ENCODE measurements at regions not wholly inside any gene's neighbourhood (a gene's known extent, or its start where the extent isn't known, plus 50 kb on each side); places are given as distances from the start of the nearest gene placed in this dataset.

DNA sequence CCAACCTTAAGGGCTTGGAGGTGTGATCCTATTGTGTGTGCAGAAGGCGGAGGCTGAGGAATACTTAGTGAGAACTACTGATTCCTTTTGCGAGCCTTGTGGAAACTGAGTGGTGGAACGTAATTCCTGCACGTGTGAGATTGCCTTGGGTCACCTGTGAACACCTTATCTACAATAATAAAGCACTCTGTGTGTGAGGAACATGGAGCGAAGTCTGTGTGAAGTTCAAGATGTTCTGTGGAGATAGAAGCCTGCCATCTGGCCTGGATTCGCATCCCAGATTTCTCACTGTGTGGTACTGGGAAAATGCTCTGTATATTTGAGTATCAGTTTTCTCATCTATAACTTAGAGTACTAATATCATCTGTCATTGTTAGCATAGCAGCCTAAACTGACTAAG, 179.5 kb upstream of the PDZRN3 start:
- no peaks in the 10 kb centered on the region for H3K36me3 ChIP-seq (ENCODE audit: insufficient read depth, low read length)
- no peak overlapping the region for H3K4me3 ChIP-seq (ENCODE audit: low read length)
- no peaks in the 10 kb centered on the region for H3K27me3 ChIP-seq (ENCODE audit: insufficient read depth, low read length)
- H3K4me1 ChIP-seq (ENCODE audit: insufficient read depth, low read length): peaks cover 4% of the 10 kb centered on the region
- H2AFZ ChIP-seq (ENCODE audit: low read depth, low read length): no peak overlapping the region
- no peaks in the 10 kb centered on the region for H3K9me3 ChIP-seq (ENCODE audit: low read length)

DNA sequence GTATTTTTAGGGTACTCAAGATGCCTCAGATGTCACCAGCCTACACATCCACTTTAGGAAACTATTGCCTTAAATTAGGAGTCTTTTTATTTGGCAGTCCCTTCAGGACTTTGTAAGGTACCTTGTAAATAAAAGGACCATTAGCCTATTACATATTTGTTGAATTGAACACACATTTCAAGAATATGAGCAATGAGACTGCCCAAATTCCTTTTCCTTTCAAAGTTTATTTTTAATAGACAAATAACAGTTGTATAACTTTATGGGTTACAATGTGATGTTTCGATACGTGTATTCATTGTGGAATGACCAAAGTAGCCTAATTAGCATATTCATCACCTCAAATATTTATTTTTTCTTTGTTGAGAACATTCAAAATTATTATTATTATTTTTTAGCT, 176.7 kb upstream of the PDZRN3 start:
- Histone ChIP-seq H3K27me3 (ENCODE audit: insufficient read depth, low read length) (no peaks in the 10 kb centered on the region), H2AFZ (ENCODE audit: low read depth, low read length) (no peak overlapping the region), H3K36me3 (ENCODE audit: insufficient read depth, low read length) (no peaks in the 10 kb centered on the region), H3K4me3 (ENCODE audit: low read length) (no peak overlapping the region), H3K4me1 (ENCODE audit: insufficient read depth, low read length) (no peaks in the 10 kb centered on the region), H3K9me3 (ENCODE audit: low read length) (no peaks in the 10 kb centered on the region)

DNA sequence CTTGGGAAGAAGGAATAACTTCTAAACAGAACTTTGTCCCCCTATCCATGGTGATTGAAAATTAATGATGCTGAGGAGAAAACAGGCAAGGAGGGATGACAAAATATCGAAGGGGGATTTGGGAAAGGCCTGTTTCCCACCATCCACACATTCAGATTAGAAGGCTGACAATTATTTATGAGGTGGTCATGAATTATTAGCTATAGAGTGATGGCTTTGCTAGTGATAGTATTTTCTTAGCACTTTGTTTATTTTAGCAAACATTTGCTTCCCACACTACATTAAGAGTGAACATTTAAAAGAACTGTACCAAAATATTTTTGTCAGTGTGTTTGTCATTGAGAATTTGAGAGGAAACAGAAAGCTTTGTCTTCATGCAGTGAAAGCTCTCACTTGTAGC, 172.6 kb upstream of the PDZRN3 start:
- H3K36me3 ChIP-seq (ENCODE audit: insufficient read depth, low read length): no peaks in the 10 kb centered on the region
- peaks cover 6% of the 10 kb centered on the region for H3K4me1 ChIP-seq (ENCODE audit: insufficient read depth, low read length)
- H2AFZ ChIP-seq (ENCODE audit: low read depth, low read length): no peak overlapping the region
- no peaks in the 10 kb centered on the region for H3K9me3 ChIP-seq (ENCODE audit: low read length)
- no peaks in the 10 kb centered on the region for H3K27me3 ChIP-seq (ENCODE audit: insufficient read depth, low read length)
- no peak overlapping the region for H3K4me3 ChIP-seq (ENCODE audit: low read length)

DNA sequence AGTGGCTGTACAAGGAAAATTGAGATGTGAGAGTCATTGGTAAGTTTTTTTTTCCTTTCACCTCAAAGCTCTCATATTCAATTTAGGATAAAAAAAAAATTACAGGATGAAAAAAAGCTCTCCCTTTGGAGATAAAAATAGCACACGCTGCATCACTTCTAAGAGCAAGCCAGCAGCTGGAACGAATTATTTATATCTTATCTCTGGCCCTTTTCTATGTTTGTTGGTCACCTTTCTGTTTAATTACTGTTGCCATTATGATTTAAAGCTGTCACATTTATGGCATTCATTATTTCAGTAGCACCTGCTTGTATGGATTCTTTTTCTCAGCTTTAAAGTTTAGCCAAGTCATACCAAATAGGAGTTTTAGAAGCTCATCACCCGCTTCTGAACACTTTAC, 171.6 kb upstream of the PDZRN3 start:
- H3K4me1 ChIP-seq (ENCODE audit: insufficient read depth, low read length): peaks cover 6% of the 10 kb centered on the region

GRCh38 chr3:73791356-73791755, 166.6 kb upstream of the PDZRN3 start:
- Histone ChIP-seq H3K27me3 (ENCODE audit: insufficient read depth, low read length) (no peaks in the 10 kb centered on the region), H2AFZ (ENCODE audit: low read depth, low read length) (no peak overlapping the region), H3K4me1 (ENCODE audit: insufficient read depth, low read length) (peaks cover 22% of the 10 kb centered on the region), H3K4me3 (ENCODE audit: low read length) (no peak overlapping the region), H3K36me3 (ENCODE audit: insufficient read depth, low read length) (no peaks in the 10 kb centered on the region), H3K9me3 (ENCODE audit: low read length) (no peaks in the 10 kb centered on the region)

More for the DNA sequence above, 171.6 kb upstream of the PDZRN3 start:
- no peaks in the 10 kb centered on the region for H3K9me3 ChIP-seq (ENCODE audit: low read length)
- no peaks in the 10 kb centered on the region for H3K27me3 ChIP-seq (ENCODE audit: insufficient read depth, low read length)
- no peak overlapping the region for H2AFZ ChIP-seq (ENCODE audit: low read depth, low read length)
- no peak overlapping the region for H3K4me3 ChIP-seq (ENCODE audit: low read length)
- H3K36me3 ChIP-seq (ENCODE audit: insufficient read depth, low read length): no peaks in the 10 kb centered on the region

GRCh38 chr3:73789825-73790444, 165.2 kb upstream of the PDZRN3 start:
- Histone ChIP-seq H3K4me3 (ENCODE audit: low read length) (no peak overlapping the region), H3K27me3 (ENCODE audit: insufficient read depth, low read length) (no peaks in the 10 kb centered on the region), H3K9me3 (ENCODE audit: low read length) (no peaks in the 10 kb centered on the region), H3K36me3 (ENCODE audit: insufficient read depth, low read length) (no peaks in the 10 kb centered on the region), H3K4me1 (ENCODE audit: insufficient read depth, low read length) (peaks cover 18% of the 10 kb centered on the region), H2AFZ (ENCODE audit: low read depth, low read length) (no peak overlapping the region)

DNA sequence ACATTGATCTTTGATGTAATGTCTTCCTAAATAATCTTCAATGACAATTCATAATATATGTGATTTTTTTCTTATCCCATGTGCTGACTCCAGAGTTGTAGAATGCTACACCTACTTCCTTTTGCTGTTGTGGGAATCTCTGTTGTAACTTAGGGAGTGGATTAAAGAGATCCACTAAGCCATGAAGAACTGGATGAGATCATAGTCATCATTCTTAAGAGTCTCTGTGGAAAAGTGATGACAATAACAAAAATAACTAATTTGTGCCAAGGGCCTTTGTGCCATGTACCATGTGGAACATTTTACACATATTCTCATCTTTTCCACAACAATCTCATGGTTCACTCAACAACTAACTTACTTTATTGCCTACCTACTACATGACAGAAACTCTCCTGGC, 162.9 kb upstream of the PDZRN3 start:
- Histone ChIP-seq H2AFZ (ENCODE audit: low read depth, low read length) (no peak overlapping the region), H3K4me3 (ENCODE audit: low read length) (no peak overlapping the region), H3K9me3 (ENCODE audit: low read length) (no peaks in the 10 kb centered on the region), H3K27me3 (ENCODE audit: insufficient read depth, low read length) (no peaks in the 10 kb centered on the region), H3K36me3 (ENCODE audit: insufficient read depth, low read length) (no peaks in the 10 kb centered on the region), H3K4me1 (ENCODE audit: insufficient read depth, low read length) (peaks cover 15% of the 10 kb centered on the region)

DNA sequence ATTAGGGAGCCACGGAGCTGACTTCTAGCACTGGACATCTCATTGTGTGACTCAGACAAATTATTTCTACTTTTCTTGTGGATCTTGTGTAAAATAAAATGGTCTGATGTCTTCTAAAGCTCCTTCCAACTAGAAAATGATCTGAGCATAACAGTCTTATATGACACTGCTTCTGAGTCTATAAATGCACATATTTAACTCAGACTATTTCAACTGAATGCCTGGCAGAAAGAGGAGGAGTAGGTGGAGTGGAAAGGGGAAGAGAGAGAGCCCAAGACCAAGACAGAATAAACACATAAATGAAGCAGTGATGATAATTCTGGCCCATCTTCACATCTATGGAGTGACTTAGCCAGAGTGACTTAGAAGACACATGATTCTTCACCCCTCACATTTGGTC, 162.3 kb upstream of the PDZRN3 start:
- Histone ChIP-seq H3K4me3 (ENCODE audit: low read length) (no peak overlapping the region), H3K9me3 (ENCODE audit: low read length) (no peaks in the 10 kb centered on the region), H2AFZ (ENCODE audit: low read depth, low read length) (no peak overlapping the region), H3K27me3 (ENCODE audit: insufficient read depth, low read length) (no peaks in the 10 kb centered on the region), H3K4me1 (ENCODE audit: insufficient read depth, low read length) (peaks cover 15% of the 10 kb centered on the region), H3K36me3 (ENCODE audit: insufficient read depth, low read length) (no peaks in the 10 kb centered on the region)

DNA sequence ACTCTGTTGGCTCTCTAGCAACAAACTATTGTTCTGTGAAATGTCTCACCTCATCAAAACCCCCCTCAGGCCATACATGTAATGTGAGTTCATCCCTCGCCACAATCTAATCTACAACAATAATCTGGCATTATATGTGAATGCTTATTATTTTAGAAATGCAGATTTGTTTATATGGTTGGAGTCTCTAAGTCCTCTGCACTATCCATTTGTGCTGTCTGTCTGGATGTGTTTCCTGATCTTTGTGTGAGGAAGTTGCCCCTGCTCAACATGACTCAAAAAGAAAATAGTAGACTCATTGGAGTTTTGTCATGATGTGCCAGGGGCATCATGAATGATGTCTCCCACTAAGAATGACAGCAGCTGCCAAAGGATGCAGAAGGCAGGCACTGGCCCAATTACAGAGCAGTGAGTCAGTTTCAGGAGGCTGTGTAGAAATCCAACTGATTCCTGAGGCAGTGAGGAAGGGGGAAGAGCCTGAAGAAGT, 161.6 kb upstream of the PDZRN3 start:
- H2AFZ ChIP-seq (ENCODE audit: low read depth, low read length): no peak overlapping the region
- H3K9me3 ChIP-seq (ENCODE audit: low read length): no peaks in the 10 kb centered on the region
- H3K27me3 ChIP-seq (ENCODE audit: insufficient read depth, low read length): no peaks in the 10 kb centered on the region
- peaks cover 15% of the 10 kb centered on the region for H3K4me1 ChIP-seq (ENCODE audit: insufficient read depth, low read length)
- H3K4me3 ChIP-seq (ENCODE audit: low read length): no peak overlapping the region
- H3K36me3 ChIP-seq (ENCODE audit: insufficient read depth, low read length): no peaks in the 10 kb centered on the region

DNA sequence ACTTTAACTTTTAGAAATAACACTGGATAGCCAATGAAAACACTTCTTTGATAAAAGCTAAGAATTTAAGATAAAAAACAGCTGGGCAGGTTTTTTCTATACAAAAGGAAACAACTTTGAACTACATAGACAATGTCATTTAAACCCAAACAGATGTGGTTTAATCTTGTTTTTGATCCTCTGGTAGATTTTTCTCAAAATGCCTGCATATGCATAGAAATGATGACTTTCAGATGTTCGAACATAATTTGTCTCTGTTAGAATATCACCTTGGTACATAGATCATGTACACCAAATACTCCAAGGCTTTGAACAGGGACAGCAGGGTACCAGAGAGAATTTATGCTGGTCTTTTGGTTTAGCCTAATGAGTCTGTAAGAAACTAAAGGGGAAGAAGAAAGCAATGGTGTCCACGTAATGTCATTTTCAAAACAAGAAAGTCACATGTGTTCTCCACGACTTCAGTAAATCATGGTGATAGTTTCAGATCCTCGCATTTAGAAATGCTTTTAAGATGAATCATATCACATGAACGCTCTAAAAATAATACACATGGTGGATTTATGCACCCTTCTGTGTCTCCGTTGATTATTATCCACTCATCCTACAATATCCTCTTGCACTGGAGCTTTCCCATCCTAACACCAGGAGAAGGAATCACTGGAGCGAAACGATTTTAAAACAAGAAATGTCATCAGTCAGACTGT, 160.1 kb upstream of the PDZRN3 start:
- Histone ChIP-seq H2AFZ (ENCODE audit: low read depth, low read length) (no peak overlapping the region), H3K9me3 (ENCODE audit: low read length) (no peaks in the 10 kb centered on the region), H3K36me3 (ENCODE audit: insufficient read depth, low read length) (no peaks in the 10 kb centered on the region), H3K27me3 (ENCODE audit: insufficient read depth, low read length) (no peaks in the 10 kb centered on the region), H3K4me3 (ENCODE audit: low read length) (no peak overlapping the region), H3K4me1 (ENCODE audit: insufficient read depth, low read length) (peaks cover 12% of the 10 kb centered on the region)

GRCh38 chr3:73783811-73784210, 159.1 kb upstream of the PDZRN3 start:
- no peaks in the 10 kb centered on the region for H3K9me3 ChIP-seq (ENCODE audit: low read length)
- peaks cover 1% of the 10 kb centered on the region for H3K4me1 ChIP-seq (ENCODE audit: insufficient read depth, low read length)
- no peaks in the 10 kb centered on the region for H3K27me3 ChIP-seq (ENCODE audit: insufficient read depth, low read length)
- no peak overlapping the region for H3K4me3 ChIP-seq (ENCODE audit: low read length)
- no peaks in the 10 kb centered on the region for H3K36me3 ChIP-seq (ENCODE audit: insufficient read depth, low read length)
- H2AFZ ChIP-seq (ENCODE audit: low read depth, low read length): no peak overlapping the region

GRCh38 chr3:73781541-73781940, 156.8 kb upstream of the PDZRN3 start:
- Histone ChIP-seq H2AFZ (ENCODE audit: low read depth, low read length) (no peak overlapping the region), H3K9me3 (ENCODE audit: low read length) (no peaks in the 10 kb centered on the region), H3K4me1 (ENCODE audit: insufficient read depth, low read length) (no peaks in the 10 kb centered on the region), H3K36me3 (ENCODE audit: insufficient read depth, low read length) (no peaks in the 10 kb centered on the region), H3K4me3 (ENCODE audit: low read length) (no peak overlapping the region), H3K27me3 (ENCODE audit: insufficient read depth, low read length) (no peaks in the 10 kb centered on the region)

DNA sequence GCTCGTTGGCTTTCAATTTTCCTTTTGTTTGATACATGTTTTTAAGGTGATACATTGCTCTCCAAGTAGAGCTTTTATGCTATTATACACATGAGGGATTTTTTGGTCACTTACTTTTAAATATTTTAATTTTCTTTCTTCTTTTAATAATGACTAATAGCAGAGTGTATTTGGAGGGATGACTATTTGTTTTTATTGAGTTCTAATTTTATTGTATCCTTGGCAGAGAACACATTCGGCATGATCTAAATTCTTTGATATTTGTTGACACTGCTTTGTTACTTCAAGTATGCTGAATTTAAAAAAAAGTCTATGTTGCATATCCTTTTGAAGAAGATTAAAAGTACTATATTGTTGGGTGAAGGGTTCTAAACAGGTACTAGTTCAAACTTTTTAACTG, 149.9 kb upstream of the PDZRN3 start:
- Histone ChIP-seq H3K9me3 (ENCODE audit: low read length) (no peaks in the 10 kb centered on the region), H3K4me3 (ENCODE audit: low read length) (no peak overlapping the region), H3K36me3 (ENCODE audit: insufficient read depth, low read length) (no peaks in the 10 kb centered on the region), H3K4me1 (ENCODE audit: insufficient read depth, low read length) (no peaks in the 10 kb centered on the region), H3K27me3 (ENCODE audit: insufficient read depth, low read length) (no peaks in the 10 kb centered on the region), H2AFZ (ENCODE audit: low read depth, low read length) (no peak overlapping the region)

DNA sequence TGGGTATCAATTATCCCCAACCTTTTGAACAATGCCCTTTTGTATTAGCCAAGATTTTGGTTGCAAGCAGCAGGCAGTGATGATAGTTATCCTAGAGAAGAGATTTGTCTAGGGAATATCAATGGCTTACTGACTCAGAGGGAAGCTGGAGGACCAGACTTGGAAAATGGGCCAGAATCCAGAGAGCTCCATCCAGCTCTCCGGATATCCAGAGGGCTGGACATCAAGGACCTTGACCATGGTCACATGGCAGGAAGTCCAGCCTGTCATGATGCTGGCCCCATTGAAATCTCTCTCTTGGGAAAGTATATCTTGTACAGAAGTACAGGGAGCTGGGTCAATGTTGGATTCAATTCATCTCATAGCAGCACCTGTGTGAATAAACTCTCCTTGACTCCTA, 148.5 kb upstream of the PDZRN3 start:
- Histone ChIP-seq H3K4me1 (ENCODE audit: insufficient read depth, low read length) (no peaks in the 10 kb centered on the region), H2AFZ (ENCODE audit: low read depth, low read length) (no peak overlapping the region), H3K27me3 (ENCODE audit: insufficient read depth, low read length) (no peaks in the 10 kb centered on the region), H3K9me3 (ENCODE audit: low read length) (no peaks in the 10 kb centered on the region), H3K36me3 (ENCODE audit: insufficient read depth, low read length) (no peaks in the 10 kb centered on the region), H3K4me3 (ENCODE audit: low read length) (no peak overlapping the region)

Measured in neuron (in vitro differentiated cells).